Erythroblast (primary cell): ENCODE measurements at regions not wholly inside any gene's neighbourhood (a gene's known extent, or its start where the extent isn't known, plus 50 kb on each side); places are given as distances from the start of the nearest gene placed in this dataset.

ENCODE experiments used
- GATA1 ChIP-seq: IDR thresholded peaks from 2 replicates; pipeline ENCODE4 v1.6.1; 2011; ENCODE audit warnings: low read depth, mild to moderate bottlenecking, control low read depth, low read length, moderate library complexity
- POLR2A ChIP-seq: IDR thresholded peaks from 2 replicates; pipeline ENCODE4 v1.6.1; 2011; ENCODE audit warnings: mild to moderate bottlenecking, low read length

DNA sequence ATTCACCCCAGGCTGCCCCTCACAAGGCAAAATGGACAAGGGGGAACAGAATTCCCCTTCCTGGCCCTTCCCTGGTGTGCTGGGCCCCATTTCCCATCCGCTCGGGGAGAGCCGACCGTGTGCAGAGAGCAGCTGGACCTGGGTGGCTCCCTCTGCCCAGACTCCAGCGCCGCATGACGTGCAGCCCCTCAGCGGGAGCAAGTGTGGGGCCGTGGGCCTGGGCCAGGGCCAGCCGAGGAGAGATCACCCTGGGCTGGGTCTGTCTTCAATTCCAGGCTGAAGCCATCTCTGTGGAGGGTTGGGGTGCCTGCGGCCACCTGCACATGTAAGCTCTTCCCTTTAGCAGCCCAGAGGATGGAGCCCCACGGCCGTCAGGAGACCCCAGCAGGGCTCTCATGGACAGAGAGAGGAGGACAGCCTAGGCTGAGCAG, 241.8 kb downstream of the TTLL2 start:
- TF ChIP-seq POLR2A (no peak), GATA1 (no peak)
